HEK293 (cell line): ENCODE measurements at regions not wholly inside any gene's neighbourhood (a gene's known extent, or its start where the extent isn't known, plus 50 kb on each side); places are given as distances from the start of the nearest gene placed in this dataset.

Experiments
- CTCF ChIA-PET: fragments of 350-600 bp; formaldehyde crosslinking; extraction: SDS; loops from one replicate; lab custom pipeline; 2021; ENCODE audit warnings: antibody characterized with exemption; lab: Yijun Ruan, JAX
- POLR2A ChIA-PET: fragments of 300-600 bp; formaldehyde crosslinking; extraction: SDS; loops from one replicate; lab custom pipeline; 2020; ENCODE audit warnings: antibody characterized with exemption, inconsistent platforms; lab: Yijun Ruan, JAX
- H3K27ac ChIP-seq: fragments of 200-500 bp; sonication (Bioruptor generic); 2 replicates; pipeline ENCODE4 v1.5.1; 2014; ENCODE audit warnings: low read depth, low read length, control low read depth, inconsistent platforms; ENCODE audit errors: extremely low read depth
- H3K36me3 ChIP-seq, 2 experiments: fragments of 200-500 bp in 1 of 2; sonication (Bioruptor generic) in 1 of 2; 1 replicate in 1 of 2; 2 replicates in 1 of 2; pipeline ENCODE4 v1.5.1; 2014 to 2017; ENCODE audit warnings: inconsistent platforms in 2 of 2, low read length in 2 of 2; ENCODE audit not compliant: control insufficient read depth in 2 of 2, insufficient read depth in 1 of 2
- H3K4me1 ChIP-seq: fragments of 200-500 bp; sonication (Bioruptor generic); 2 replicates; pipeline ENCODE4 v1.5.1; 2014; ENCODE audit warnings: mild to moderate bottlenecking, low read length, inconsistent platforms; ENCODE audit not compliant: control insufficient read depth, insufficient read depth
- H3K4me3 ChIP-seq: 2 replicates; pipeline ENCODE4 v1.5.1; 2011; ENCODE audit warnings: low read depth, mild to moderate bottlenecking, control low read depth, low read length, moderate library complexity
- H3K9me3 ChIP-seq: fragments of 200-500 bp; sonication (Bioruptor generic); 2 replicates; pipeline ENCODE4 v1.5.1; 2014; ENCODE audit warnings: low read depth, low read length, inconsistent platforms; ENCODE audit not compliant: control insufficient read depth, insufficient read depth
- KLF8 ChIP-seq: fragments of 450-650 bp; formaldehyde crosslinking; IDR thresholded peaks from 2 replicates; pipeline ENCODE4 v1.5.1; 2016; ENCODE audit warnings: missing biosample characterization, missing genetic modification characterization
- ZFP3 ChIP-seq: fragments of 450-650 bp; formaldehyde crosslinking; IDR thresholded peaks from 2 replicates; pipeline ENCODE4 v1.5.1; 2016; ENCODE audit warnings: low read depth, missing biosample characterization, missing genetic modification characterization
- ZNF10 ChIP-seq: fragments of 450-650 bp; formaldehyde crosslinking; IDR thresholded peaks from 2 replicates; pipeline ENCODE4 v1.5.1; 2017; ENCODE audit warnings: missing biosample characterization, missing genetic modification characterization
- ZNF184 ChIP-seq: fragments of 450-650 bp; IDR thresholded peaks from 2 replicates; pipeline ENCODE4 v1.5.1; 2018; ENCODE audit warnings: missing biosample characterization, mild to moderate bottlenecking, missing genetic modification characterization
- ZNF202 ChIP-seq: fragments of 450-650 bp; formaldehyde crosslinking; IDR thresholded peaks from 2 replicates; pipeline ENCODE4 v1.5.1; 2016; ENCODE audit warnings: missing biosample characterization, missing genetic modification characterization, borderline replicate concordance
- ZNF239 ChIP-seq: fragments of 450-650 bp; formaldehyde crosslinking; IDR thresholded peaks from 2 replicates; pipeline ENCODE4 v1.5.1; 2016; ENCODE audit warnings: missing biosample characterization, missing genetic modification characterization
- ZNF324 ChIP-seq: fragments of 450-650 bp; formaldehyde crosslinking; IDR thresholded peaks from 2 replicates; pipeline ENCODE4 v1.5.1; 2016; ENCODE audit warnings: missing biosample characterization, missing genetic modification characterization
- ZNF416 ChIP-seq: fragments of 450-650 bp; formaldehyde crosslinking; IDR thresholded peaks from 2 replicates; pipeline ENCODE4 v1.5.1; 2016; ENCODE audit warnings: missing biosample characterization, missing genetic modification characterization
- ZNF596 ChIP-seq: fragments of 450-650 bp; IDR thresholded peaks from 2 replicates; pipeline ENCODE4 v1.5.0; 2018; ENCODE audit warnings: missing biosample characterization, mild to moderate bottlenecking, missing genetic modification characterization, moderate library complexity
- ZNF610 ChIP-seq: fragments of 450-650 bp; formaldehyde crosslinking; IDR thresholded peaks from 2 replicates; pipeline ENCODE4 v1.5.1; 2016; ENCODE audit warnings: missing biosample characterization, missing genetic modification characterization, borderline replicate concordance
- ZNF629 ChIP-seq: fragments of 450-650 bp; formaldehyde crosslinking; IDR thresholded peaks from 2 replicates; pipeline ENCODE4 v1.5.1; 2017; ENCODE audit warnings: missing biosample characterization, missing genetic modification characterization
- ZNF76 ChIP-seq: fragments of 450-650 bp; formaldehyde crosslinking; IDR thresholded peaks from 2 replicates; pipeline ENCODE4; 2016; ENCODE audit warnings: low read depth, missing biosample characterization, missing genetic modification characterization, borderline replicate concordance
- ZNF777 ChIP-seq: fragments of 450-650 bp; formaldehyde crosslinking; IDR thresholded peaks from 2 replicates; pipeline ENCODE4 v1.5.1; 2017; ENCODE audit warnings: missing biosample characterization, missing genetic modification characterization, borderline replicate concordance
- ZSCAN23 ChIP-seq: fragments of 450-650 bp; formaldehyde crosslinking; IDR thresholded peaks from 2 replicates; pipeline ENCODE4 v1.5.1; 2016; ENCODE audit warnings: missing biosample characterization, missing genetic modification characterization
- TF ChIP-seq, protein P1 (sequence below): fragments of 450-650 bp; formaldehyde crosslinking; IDR thresholded peaks from 2 replicates; pipeline ENCODE4 v1.5.1; 2016; ENCODE audit warnings: missing biosample characterization, missing genetic modification characterization, borderline replicate concordance
- TF ChIP-seq, protein P2 (sequence below): fragments of 450-650 bp; formaldehyde crosslinking; IDR thresholded peaks from 2 replicates; pipeline ENCODE4 v1.5.1; 2016; ENCODE audit warnings: missing biosample characterization, missing genetic modification characterization
- TF ChIP-seq, protein P3 (sequence below): fragments of 450-650 bp; formaldehyde crosslinking; IDR thresholded peaks from 2 replicates; pipeline ENCODE4 v1.5.1; 2017; ENCODE audit warnings: missing biosample characterization, missing genetic modification characterization
- TF ChIP-seq, protein P4 (sequence below): IDR thresholded peaks from 2 replicates; pipeline ENCODE4 v1.6.1; 2011; ENCODE audit warnings: mild to moderate bottlenecking, low read depth, low read length, borderline replicate concordance
- TF ChIP-seq, protein P5 (sequence below): fragments of 450-650 bp; formaldehyde crosslinking; IDR thresholded peaks from 2 replicates; pipeline ENCODE4 v1.5.1; 2016; ENCODE audit warnings: missing biosample characterization, missing genetic modification characterization

DNA sequence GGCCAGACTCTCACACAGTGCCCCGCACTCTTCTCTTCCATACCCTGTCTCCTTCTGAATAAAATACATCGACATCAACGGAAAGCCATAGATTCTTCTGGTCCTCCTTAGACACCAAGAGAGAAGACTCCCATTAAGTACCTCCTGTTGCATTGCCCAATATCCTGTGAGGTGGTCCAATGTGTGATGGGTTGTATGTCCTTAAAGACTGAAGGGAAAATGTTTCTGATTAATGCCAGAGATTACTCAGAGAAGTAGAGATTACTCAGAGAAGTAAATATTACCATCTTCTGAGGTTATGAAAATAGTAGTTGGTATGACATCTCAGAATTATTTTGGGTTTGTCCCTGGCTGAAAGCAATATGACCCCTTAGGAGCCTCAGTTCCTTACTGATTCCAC is 60.8 kb upstream of the GALNT15 start:
- H3K9me3 ChIP-seq, result no peaks in the 10 kb centered on the region
- CTCF ChIA-PET, result no interaction called here

More for the DNA sequence above, 60.8 kb upstream of the GALNT15 start:
- Histone ChIP-seq H3K27ac (no peak overlapping the region), H3K36me3 (no peaks in the 10 kb centered on the region), H3K4me1 (no peaks in the 10 kb centered on the region), H3K4me3 (no peak overlapping the region)
- POLR2A ChIA-PET, result no interaction called here
- TF ChIP-seq ZNF202 (tag by site-specific recombination) (no peak), KLF8 (no peak), ZFP3 (tag by site-specific recombination) (no peak), ZNF610 (tag by site-specific recombination) (no peak), ZNF239 (tag by site-specific recombination) (no peak), ZNF184 (tag by site-specific recombination) (no peak), ZNF777 (tag by site-specific recombination) (no peak), ZNF629 (tag by site-specific recombination) (no peak), ZNF76 (no peak), ZSCAN23 (no peak), ZNF596 (tag by site-specific recombination) (no peak), ZNF416 (tag by site-specific recombination) (no peak), ZNF10 (tag by site-specific recombination) (no peak), ZNF324 (no peak)
- TF ChIP-seq, protein P1, sequence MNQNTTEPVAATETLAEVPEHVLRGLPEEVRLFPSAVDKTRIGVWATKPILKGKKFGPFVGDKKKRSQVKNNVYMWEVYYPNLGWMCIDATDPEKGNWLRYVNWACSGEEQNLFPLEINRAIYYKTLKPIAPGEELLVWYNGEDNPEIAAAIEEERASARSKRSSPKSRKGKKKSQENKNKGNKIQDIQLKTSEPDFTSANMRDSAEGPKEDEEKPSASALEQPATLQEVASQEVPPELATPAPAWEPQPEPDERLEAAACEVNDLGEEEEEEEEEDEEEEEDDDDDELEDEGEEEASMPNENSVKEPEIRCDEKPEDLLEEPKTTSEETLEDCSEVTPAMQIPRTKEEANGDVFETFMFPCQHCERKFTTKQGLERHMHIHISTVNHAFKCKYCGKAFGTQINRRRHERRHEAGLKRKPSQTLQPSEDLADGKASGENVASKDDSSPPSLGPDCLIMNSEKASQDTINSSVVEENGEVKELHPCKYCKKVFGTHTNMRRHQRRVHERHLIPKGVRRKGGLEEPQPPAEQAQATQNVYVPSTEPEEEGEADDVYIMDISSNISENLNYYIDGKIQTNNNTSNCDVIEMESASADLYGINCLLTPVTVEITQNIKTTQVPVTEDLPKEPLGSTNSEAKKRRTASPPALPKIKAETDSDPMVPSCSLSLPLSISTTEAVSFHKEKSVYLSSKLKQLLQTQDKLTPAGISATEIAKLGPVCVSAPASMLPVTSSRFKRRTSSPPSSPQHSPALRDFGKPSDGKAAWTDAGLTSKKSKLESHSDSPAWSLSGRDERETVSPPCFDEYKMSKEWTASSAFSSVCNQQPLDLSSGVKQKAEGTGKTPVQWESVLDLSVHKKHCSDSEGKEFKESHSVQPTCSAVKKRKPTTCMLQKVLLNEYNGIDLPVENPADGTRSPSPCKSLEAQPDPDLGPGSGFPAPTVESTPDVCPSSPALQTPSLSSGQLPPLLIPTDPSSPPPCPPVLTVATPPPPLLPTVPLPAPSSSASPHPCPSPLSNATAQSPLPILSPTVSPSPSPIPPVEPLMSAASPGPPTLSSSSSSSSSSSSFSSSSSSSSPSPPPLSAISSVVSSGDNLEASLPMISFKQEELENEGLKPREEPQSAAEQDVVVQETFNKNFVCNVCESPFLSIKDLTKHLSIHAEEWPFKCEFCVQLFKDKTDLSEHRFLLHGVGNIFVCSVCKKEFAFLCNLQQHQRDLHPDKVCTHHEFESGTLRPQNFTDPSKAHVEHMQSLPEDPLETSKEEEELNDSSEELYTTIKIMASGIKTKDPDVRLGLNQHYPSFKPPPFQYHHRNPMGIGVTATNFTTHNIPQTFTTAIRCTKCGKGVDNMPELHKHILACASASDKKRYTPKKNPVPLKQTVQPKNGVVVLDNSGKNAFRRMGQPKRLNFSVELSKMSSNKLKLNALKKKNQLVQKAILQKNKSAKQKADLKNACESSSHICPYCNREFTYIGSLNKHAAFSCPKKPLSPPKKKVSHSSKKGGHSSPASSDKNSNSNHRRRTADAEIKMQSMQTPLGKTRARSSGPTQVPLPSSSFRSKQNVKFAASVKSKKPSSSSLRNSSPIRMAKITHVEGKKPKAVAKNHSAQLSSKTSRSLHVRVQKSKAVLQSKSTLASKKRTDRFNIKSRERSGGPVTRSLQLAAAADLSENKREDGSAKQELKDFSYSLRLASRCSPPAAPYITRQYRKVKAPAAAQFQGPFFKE (tag by site-specific recombination), result no peak
- TF ChIP-seq, protein P2, sequence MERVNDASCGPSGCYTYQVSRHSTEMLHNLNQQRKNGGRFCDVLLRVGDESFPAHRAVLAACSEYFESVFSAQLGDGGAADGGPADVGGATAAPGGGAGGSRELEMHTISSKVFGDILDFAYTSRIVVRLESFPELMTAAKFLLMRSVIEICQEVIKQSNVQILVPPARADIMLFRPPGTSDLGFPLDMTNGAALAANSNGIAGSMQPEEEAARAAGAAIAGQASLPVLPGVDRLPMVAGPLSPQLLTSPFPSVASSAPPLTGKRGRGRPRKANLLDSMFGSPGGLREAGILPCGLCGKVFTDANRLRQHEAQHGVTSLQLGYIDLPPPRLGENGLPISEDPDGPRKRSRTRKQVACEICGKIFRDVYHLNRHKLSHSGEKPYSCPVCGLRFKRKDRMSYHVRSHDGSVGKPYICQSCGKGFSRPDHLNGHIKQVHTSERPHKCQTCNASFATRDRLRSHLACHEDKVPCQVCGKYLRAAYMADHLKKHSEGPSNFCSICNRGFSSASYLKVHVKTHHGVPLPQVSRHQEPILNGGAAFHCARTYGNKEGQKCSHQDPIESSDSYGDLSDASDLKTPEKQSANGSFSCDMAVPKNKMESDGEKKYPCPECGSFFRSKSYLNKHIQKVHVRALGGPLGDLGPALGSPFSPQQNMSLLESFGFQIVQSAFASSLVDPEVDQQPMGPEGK (tag by site-specific recombination), result no peak
- TF ChIP-seq, protein P3, sequence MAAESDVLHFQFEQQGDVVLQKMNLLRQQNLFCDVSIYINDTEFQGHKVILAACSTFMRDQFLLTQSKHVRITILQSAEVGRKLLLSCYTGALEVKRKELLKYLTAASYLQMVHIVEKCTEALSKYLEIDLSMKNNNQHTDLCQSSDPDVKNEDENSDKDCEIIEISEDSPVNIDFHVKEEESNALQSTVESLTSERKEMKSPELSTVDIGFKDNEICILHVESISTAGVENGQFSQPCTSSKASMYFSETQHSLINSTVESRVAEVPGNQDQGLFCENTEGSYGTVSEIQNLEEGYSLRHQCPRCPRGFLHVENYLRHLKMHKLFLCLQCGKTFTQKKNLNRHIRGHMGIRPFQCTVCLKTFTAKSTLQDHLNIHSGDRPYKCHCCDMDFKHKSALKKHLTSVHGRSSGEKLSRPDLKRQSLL (tag by site-specific recombination), result no peak
- TF ChIP-seq, protein P4, sequence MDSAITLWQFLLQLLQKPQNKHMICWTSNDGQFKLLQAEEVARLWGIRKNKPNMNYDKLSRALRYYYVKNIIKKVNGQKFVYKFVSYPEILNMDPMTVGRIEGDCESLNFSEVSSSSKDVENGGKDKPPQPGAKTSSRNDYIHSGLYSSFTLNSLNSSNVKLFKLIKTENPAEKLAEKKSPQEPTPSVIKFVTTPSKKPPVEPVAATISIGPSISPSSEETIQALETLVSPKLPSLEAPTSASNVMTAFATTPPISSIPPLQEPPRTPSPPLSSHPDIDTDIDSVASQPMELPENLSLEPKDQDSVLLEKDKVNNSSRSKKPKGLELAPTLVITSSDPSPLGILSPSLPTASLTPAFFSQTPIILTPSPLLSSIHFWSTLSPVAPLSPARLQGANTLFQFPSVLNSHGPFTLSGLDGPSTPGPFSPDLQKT, result no peak
- TF ChIP-seq, protein P5, sequence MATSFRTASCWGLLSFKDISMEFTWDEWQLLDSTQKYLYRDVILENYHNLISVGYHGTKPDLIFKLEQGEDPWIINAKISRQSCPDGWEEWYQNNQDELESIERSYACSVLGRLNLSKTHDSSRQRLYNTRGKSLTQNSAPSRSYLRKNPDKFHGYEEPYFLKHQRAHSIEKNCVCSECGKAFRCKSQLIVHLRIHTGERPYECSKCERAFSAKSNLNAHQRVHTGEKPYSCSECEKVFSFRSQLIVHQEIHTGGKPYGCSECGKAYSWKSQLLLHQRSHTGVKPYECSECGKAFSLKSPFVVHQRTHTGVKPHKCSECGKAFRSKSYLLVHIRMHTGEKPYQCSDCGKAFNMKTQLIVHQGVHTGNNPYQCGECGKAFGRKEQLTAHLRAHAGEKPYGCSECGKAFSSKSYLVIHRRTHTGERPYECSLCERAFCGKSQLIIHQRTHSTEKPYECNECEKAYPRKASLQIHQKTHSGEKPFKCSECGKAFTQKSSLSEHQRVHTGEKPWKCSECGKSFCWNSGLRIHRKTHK (tag by site-specific recombination), result no peak
- TF ChIP-seq, all 188 proteins: peak for 0
